ENCODE measurements at regions not wholly inside any gene's neighbourhood (a gene's known extent, or its start where the extent isn't known, plus 50 kb on each side); places are given as distances from the start of the nearest gene placed in this dataset.

DNA sequence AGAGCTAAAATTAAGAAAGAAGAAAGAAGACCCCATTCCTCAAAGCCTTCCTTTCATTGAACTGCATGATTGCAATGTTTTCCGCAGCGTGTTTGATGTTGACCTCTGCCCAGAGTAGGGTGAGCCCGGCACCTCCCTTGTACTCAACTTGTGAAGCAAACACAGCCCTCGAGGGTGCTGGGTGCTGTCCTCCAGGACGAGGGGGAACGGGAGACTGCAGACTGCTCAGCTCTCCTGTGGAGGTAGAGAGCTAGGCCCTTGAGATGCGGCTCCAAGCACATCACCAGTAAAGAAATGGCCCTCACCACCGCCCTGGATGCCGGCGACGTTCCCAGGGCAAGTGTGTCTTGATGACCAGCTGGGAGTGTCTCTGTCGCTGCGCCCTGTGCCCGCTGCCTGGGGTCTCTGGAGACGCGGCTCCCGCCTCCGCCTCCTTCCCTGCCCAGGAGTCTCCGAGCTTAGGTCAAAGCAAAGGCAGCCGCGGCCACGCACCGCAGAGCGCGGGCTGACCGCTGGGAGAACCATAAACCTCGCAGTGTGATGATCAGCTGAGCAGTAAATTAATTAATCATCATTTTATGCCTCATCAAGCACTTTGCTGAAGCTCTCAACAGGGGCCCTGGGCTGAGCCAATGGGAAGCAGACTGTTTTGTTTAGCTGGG, 108.7 kb downstream of the IRX2 start:
- WGBS, 3 donors, result 21 to 52% (median 40%) methylated on average over 22 to 27 of the region's 27 CpGs
- Histone ChIP-seq H3K4me1 (ENCODE audit: insufficient read depth) (no peaks in the 10 kb centered on the region), H3K9me3 (no peaks in the 10 kb centered on the region), H3K27me3 (no peaks in the 10 kb centered on the region), H3K4me3 (no peak overlapping the region), H3K36me3 (no peaks in the 10 kb centered on the region), H3K27ac (no peak overlapping the region)
- DNase-seq, result no peak
- intact Hi-C loops (cut with DNase I), result no loop called here
- TF ChIP-seq, protein P1, sequence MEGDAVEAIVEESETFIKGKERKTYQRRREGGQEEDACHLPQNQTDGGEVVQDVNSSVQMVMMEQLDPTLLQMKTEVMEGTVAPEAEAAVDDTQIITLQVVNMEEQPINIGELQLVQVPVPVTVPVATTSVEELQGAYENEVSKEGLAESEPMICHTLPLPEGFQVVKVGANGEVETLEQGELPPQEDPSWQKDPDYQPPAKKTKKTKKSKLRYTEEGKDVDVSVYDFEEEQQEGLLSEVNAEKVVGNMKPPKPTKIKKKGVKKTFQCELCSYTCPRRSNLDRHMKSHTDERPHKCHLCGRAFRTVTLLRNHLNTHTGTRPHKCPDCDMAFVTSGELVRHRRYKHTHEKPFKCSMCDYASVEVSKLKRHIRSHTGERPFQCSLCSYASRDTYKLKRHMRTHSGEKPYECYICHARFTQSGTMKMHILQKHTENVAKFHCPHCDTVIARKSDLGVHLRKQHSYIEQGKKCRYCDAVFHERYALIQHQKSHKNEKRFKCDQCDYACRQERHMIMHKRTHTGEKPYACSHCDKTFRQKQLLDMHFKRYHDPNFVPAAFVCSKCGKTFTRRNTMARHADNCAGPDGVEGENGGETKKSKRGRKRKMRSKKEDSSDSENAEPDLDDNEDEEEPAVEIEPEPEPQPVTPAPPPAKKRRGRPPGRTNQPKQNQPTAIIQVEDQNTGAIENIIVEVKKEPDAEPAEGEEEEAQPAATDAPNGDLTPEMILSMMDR (IDR thresholded peaks at IDR 0.05), result no peak
- TF ChIP-seq EP300 (IDR thresholded peaks at IDR 0.05) (no peak), POLR2A (IDR thresholded peaks at IDR 0.05) (no peak)

DNA sequence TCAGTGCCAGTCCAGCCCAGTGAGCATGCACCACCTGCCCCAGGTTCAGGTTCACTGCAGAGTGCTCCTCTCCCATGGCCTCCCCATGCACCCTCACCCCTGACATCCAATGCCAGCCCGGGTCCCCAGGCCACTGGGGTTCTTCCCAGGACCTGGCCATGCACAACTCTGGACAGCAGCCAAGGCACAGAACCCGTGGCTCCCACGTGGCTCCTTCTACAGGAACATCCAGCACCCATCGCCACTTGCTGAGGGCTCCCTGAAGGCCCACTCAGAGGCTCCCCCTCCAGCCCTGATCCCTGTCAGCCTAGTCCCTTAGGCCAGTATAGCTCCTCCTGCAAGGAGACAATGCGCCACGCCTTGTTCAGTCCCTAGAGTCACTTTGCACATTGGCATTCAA, 110.8 kb downstream of the IRX2 start:
- DNase-seq, result no peak
- TF ChIP-seq POLR2A (IDR thresholded peaks at IDR 0.05), result no peak
- TF ChIP-seq EP300 (IDR thresholded peaks at IDR 0.05), result no peak
- TF ChIP-seq, protein P1 (IDR thresholded peaks at IDR 0.05), result no peak
- H3K4me1 ChIP-seq (ENCODE audit: insufficient read depth), result no peaks in the 10 kb centered on the region
- 75 to 82% (median 79%) methylated on average over 6 of the region's 6 CpGs for WGBS, 3 donors
- no peaks in the 10 kb centered on the region for H3K36me3 ChIP-seq
- no peak overlapping the region for H3K4me3 ChIP-seq
- intact Hi-C loops (cut with DNase I), result no loop called here
- no peaks in the 10 kb centered on the region for H3K9me3 ChIP-seq
- no peak overlapping the region for H3K27ac ChIP-seq
- H3K27me3 ChIP-seq, result no peaks in the 10 kb centered on the region

DNA sequence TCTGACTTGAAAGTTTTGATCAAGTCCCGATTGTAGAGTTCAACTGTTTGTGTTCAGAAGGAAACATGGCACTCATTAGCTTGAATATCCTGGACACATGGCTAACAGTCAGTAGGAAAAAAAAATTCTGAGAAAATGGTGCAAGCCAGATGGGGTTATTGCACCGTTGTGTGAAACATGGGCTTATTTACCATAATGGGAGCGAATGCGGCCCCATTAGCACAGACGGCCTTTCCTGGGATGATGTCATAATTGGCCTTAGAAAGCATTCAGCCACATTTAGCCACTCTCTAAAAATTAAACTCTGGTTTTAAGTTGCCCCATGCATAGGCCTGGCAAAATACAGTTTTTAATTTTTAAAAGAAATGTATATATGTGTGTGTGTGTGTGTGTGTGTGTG, 112.1 kb downstream of the IRX2 start:
- Histone ChIP-seq H3K27ac (no peak overlapping the region), H3K4me1 (ENCODE audit: insufficient read depth) (no peaks in the 10 kb centered on the region), H3K4me3 (no peak overlapping the region), H3K9me3 (no peaks in the 10 kb centered on the region), H3K36me3 (no peaks in the 10 kb centered on the region), H3K27me3 (no peaks in the 10 kb centered on the region)
- 52 to 69% (median 54%) methylated on average over 5 of the region's 5 CpGs for WGBS, 3 donors
- TF ChIP-seq POLR2A (IDR thresholded peaks at IDR 0.05), result no peak
- TF ChIP-seq, protein P1 (IDR thresholded peaks at IDR 0.05), result no peak
- no peak for TF ChIP-seq EP300 (IDR thresholded peaks at IDR 0.05)
- DNase-seq, result no peak
- intact Hi-C loops (cut with DNase I), result no loop called here

DNA sequence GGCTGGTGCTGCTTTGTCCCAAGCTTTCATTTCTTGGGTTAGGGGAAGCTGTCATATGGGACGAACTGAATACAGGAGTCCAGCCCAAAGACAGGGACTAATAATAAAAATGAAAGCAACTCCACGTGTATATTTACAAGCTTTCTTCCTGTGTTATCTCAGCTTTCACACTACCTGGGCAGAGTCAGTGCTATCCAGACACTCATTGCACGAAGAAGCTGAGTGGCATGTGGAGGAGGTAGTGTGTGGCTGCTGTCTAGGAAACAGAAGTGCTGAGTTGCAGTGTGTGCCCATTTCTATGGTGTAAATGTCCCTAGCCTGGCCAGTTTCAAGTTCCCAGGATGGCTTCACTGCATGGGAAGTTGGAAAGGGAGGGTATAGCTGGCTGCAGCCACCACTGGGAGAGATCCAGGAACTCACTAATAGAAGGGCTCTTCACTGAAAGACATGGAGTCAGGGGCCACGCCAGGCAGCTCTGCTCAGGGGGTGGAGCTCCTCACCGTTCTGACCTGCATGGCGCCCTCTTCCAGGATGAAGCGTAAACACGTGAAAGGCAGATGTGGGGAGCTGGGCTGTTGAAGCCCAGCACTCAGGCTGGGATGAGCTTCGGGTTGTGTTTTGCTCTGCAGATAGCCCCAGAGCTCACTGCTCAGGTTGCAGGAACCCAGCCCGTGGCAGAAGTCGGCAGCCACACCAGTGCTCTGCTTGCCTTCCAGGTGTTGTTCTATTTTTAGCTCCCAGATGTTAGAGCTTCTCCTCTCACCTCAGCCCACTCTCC, 116.9 kb downstream of the IRX2 start:
- no peak for DNase-seq
- no peak overlapping the region for H3K27ac ChIP-seq
- WGBS, 3 donors, result 52 to 65% (median 57%) methylated on average over 11 of the region's 11 CpGs
- no peaks in the 10 kb centered on the region for H3K4me1 ChIP-seq (ENCODE audit: insufficient read depth)
- no peaks in the 10 kb centered on the region for H3K9me3 ChIP-seq
- no peaks in the 10 kb centered on the region for H3K27me3 ChIP-seq
- intact Hi-C loops (cut with DNase I), result no loop called here
- no peaks in the 10 kb centered on the region for H3K36me3 ChIP-seq
- H3K4me3 ChIP-seq, result no peak overlapping the region
- TF ChIP-seq, protein P1 (IDR thresholded peaks at IDR 0.05), result no peak
- TF ChIP-seq POLR2A (IDR thresholded peaks at IDR 0.05), result no peak
- TF ChIP-seq EP300 (IDR thresholded peaks at IDR 0.05), result no peak

Data from ovary (tissue), 7 donors.